B cell (primary cell): ENCODE measurements at regions not wholly inside any gene's neighbourhood (a gene's known extent, or its start where the extent isn't known, plus 50 kb on each side); places are given as distances from the start of the nearest gene placed in this dataset.

ENCODE experiments used
- ATAC-seq: fragments of 200-7000 bp; cut with Tn5 transposase; one replicate; pipeline ENCODE4 v1.10.0; 2021; ENCODE audit warnings: low read depth, mild to moderate bottlenecking, moderate number of reproducible peaks, moderate library complexity
- CTCF ChIA-PET: fragments of 350-600 bp; sonication (Branson Sonifier 250); formaldehyde crosslinking; loops from one replicate; lab custom pipeline; 2021; ENCODE audit warnings: antibody characterized with exemption, inconsistent platforms; lab: Charles Lee
- POLR2A ChIA-PET: fragments of 350-600 bp; sonication (Branson Sonifier 250); formaldehyde crosslinking; loops from one replicate; lab custom pipeline; 2021; ENCODE audit warnings: antibody characterized with exemption; lab: Charles Lee
- DNase-seq: peaks from one replicate; pipeline ENCODE4 v3.0.0; 2013
- H2AFZ ChIP-seq: 2 replicates; pipeline ENCODE4 v1.6.1; 2012; ENCODE audit warnings: mild to moderate bottlenecking, low read depth, low read length; ENCODE audit not compliant: insufficient read depth, poor library complexity, severe bottlenecking
- H3K27ac ChIP-seq, 2 donors: 1 replicate in 1 of 2; 2 replicates in 1 of 2; pipeline ENCODE4 v1.5.1; 2012 to 2013; ENCODE audit warnings: low read length in 2 of 2, mild to moderate bottlenecking in 2 of 2, moderate library complexity in 1 of 2
- H3K27me3 ChIP-seq, 4 experiments: fragments of 200-600 bp in 1 of 4; sonication (generic) in 1 of 4; replicated peaks in 1 of 4; 1 replicate in 2 of 4; 2 replicates in 2 of 4; pipeline versions ENCODE4 v1.6.1 to v1.7.0; 2013 to 2016; ENCODE audit warnings: low read length in 3 of 4, mild to moderate bottlenecking in 2 of 4, mixed read lengths in 1 of 4, moderate library complexity in 1 of 4; ENCODE audit not compliant: insufficient read depth in 4 of 4, control insufficient read depth in 3 of 4; ENCODE audit errors: control extremely low read depth in 1 of 4
- H3K36me3 ChIP-seq, 2 experiments: replicated peaks in 1 of 2; 1 replicate in 1 of 2; 2 replicates in 1 of 2; pipeline versions ENCODE4 v1.6.1 to v1.7.1; 2013; ENCODE audit warnings: low read length in 1 of 2; ENCODE audit not compliant: insufficient read depth in 2 of 2, control insufficient read depth in 1 of 2; ENCODE audit errors: control extremely low read depth in 1 of 2, extremely low read depth in 1 of 2
- H3K4me1 ChIP-seq, 2 donors: fragments of 200-600 bp in 1 of 2; sonication (generic) in 1 of 2; 1 replicate in 1 of 2; 2 replicates in 1 of 2; pipeline versions ENCODE4 v1.5.1 to v1.6.1; 2013 to 2017; ENCODE audit warnings: low read length in 2 of 2; ENCODE audit not compliant: control insufficient read depth in 2 of 2, insufficient read depth in 2 of 2
- H3K4me2 ChIP-seq: replicated peaks from 2 replicates; pipeline ENCODE3; 2012; ENCODE audit warnings: mild to moderate bottlenecking, low read depth, low read length; ENCODE audit not compliant: poor library complexity, severe bottlenecking
- H3K4me3 ChIP-seq, 5 experiments: fragments of 200-600 bp in 1 of 5; sonication (generic) in 1 of 5; 1 replicate in 3 of 5; 2 replicates in 2 of 5; pipeline versions ENCODE4 v1.5.1 to v1.7.0; 2011 to 2016; ENCODE audit warnings: low read length in 4 of 5, mild to moderate bottlenecking in 4 of 5, low read depth in 2 of 5, control low read depth in 1 of 5, moderate library complexity in 1 of 5; ENCODE audit not compliant: insufficient read depth in 1 of 5; ENCODE audit errors: control extremely low read depth in 1 of 5, extremely low read depth in 1 of 5
- H3K79me2 ChIP-seq: fragments of 200-600 bp; sonication (generic); one replicate; pipeline ENCODE4 v1.6.0; 2016; ENCODE audit warnings: low read length; ENCODE audit not compliant: control insufficient read depth, insufficient read depth
- H3K9ac ChIP-seq: fragments of 200-600 bp; sonication (generic); 2 replicates; pipeline ENCODE4 v1.6.1; 2017; ENCODE audit warnings: mild to moderate bottlenecking, low read length, moderate library complexity
- H3K9me3 ChIP-seq, 3 donors: one replicate each; pipeline versions ENCODE4 v1.6.1 to v1.7.1; 2013; ENCODE audit warnings: low read length in 2 of 3; ENCODE audit not compliant: control insufficient read depth in 2 of 3, insufficient read depth in 1 of 3; ENCODE audit errors: control extremely low read depth in 1 of 3
- H4K20me1 ChIP-seq: 2 replicates; pipeline ENCODE4 v1.6.0; 2012; ENCODE audit warnings: mild to moderate bottlenecking, low read length; ENCODE audit not compliant: insufficient read depth, control insufficient read depth, poor library complexity, severe bottlenecking
- H3K27ac Mint-ChIP-seq: one replicate; pipeline ENCODE4 v1.8.0; 2021; ENCODE audit warnings: mixed read lengths
- H3K27me3 Mint-ChIP-seq: one replicate; pipeline ENCODE4 v1.8.0; 2021; ENCODE audit warnings: mixed read lengths
- H3K4me1 Mint-ChIP-seq: one replicate; pipeline ENCODE4 v1.8.0; 2021; ENCODE audit warnings: mixed read lengths
- H3K4me3 Mint-ChIP-seq: one replicate; pipeline ENCODE4 v1.8.0; 2021; ENCODE audit warnings: mixed read lengths
- H3K9me3 Mint-ChIP-seq: one replicate; pipeline ENCODE4 v1.8.0; 2022; ENCODE audit warnings: mixed read lengths; ENCODE audit not compliant: insufficient read depth
- EZH2 ChIP-seq: IDR thresholded peaks from 2 replicates; pipeline ENCODE4 v1.6.1; 2012; ENCODE audit warnings: borderline replicate concordance, low read depth, mild to moderate bottlenecking, moderate library complexity, low read length; ENCODE audit not compliant: insufficient read depth, poor library complexity, severe bottlenecking
- WGBS: methylation state at CpG from one replicate; pipeline ENCODE4 v1.1.5; 2013; ENCODE audit warnings: missing lambda C conversion rate; ENCODE audit not compliant: insufficient coverage; 5-methylcytosine and 5-hydroxymethylcytosine counted together
- intact Hi-C: fragments of 100-400 bp; cut with micrococcal nuclease; formaldehyde crosslinking; loops from one replicate; pipeline ENCODE4 v1.10.0; 2022
- TF ChIP-seq, protein P1 (sequence below): fragments of 200-600 bp; IDR thresholded peaks from one replicate; pipeline ENCODE4 v1.8.0; 2022; ENCODE audit warnings: antibody characterized with exemption, mild to moderate bottlenecking

DNA sequence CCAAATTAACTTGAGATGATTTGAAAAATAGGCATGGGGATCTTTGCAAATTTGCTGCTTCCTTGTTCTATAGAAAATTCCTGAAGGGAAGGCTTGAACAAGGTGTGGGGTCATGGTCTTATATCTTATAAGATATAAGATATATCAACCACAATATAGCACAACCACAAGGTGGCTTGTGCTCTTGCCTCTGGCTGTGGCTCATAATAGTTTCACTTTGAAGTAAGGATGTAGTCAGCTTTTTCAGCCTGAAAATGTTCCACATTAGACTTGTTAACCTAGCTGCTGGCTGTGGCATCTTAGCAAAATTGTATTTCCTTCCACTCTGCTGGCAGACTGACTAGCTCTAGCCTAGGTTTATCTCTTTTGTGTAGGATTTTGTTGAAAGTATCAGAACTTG is 169.7 kb downstream of the KLF5 start:
- H3K9me3 Mint-ChIP-seq = peaks cover 2% of the 10 kb centered on the region
- H3K27me3 Mint-ChIP-seq = no peaks in the 10 kb centered on the region
- H3K36me3 ChIP-seq = no peaks in the 10 kb centered on the region
- H3K27me3 ChIP-seq = no peaks in the 10 kb centered on the region
- H3K4me2 ChIP-seq = no peak overlapping the region
- H3K4me1 Mint-ChIP-seq = no peaks in the 10 kb centered on the region
- no peak overlapping the region for H3K27ac Mint-ChIP-seq
- ATAC-seq (no peak), DNase-seq (no peak)
- POLR2A ChIA-PET = no interaction called here
- TF ChIP-seq EZH2 = no peak
- TF ChIP-seq, protein P1, sequence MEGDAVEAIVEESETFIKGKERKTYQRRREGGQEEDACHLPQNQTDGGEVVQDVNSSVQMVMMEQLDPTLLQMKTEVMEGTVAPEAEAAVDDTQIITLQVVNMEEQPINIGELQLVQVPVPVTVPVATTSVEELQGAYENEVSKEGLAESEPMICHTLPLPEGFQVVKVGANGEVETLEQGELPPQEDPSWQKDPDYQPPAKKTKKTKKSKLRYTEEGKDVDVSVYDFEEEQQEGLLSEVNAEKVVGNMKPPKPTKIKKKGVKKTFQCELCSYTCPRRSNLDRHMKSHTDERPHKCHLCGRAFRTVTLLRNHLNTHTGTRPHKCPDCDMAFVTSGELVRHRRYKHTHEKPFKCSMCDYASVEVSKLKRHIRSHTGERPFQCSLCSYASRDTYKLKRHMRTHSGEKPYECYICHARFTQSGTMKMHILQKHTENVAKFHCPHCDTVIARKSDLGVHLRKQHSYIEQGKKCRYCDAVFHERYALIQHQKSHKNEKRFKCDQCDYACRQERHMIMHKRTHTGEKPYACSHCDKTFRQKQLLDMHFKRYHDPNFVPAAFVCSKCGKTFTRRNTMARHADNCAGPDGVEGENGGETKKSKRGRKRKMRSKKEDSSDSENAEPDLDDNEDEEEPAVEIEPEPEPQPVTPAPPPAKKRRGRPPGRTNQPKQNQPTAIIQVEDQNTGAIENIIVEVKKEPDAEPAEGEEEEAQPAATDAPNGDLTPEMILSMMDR = no peak
- H3K9ac ChIP-seq = no peak overlapping the region
- H3K27ac ChIP-seq = no peak overlapping the region
- CTCF ChIA-PET = no interaction called here
- no peak overlapping the region for H2AFZ ChIP-seq
- H4K20me1 ChIP-seq = no peaks in the 10 kb centered on the region
- H3K9me3 ChIP-seq = no peaks in the 10 kb centered on the region
- H3K79me2 ChIP-seq = no peaks in the 10 kb centered on the region
- no peaks in the 10 kb centered on the region for H3K4me1 ChIP-seq
- intact Hi-C loops = no loop called here
- no peak overlapping the region for H3K4me3 ChIP-seq
- no peak overlapping the region for H3K4me3 Mint-ChIP-seq

DNA sequence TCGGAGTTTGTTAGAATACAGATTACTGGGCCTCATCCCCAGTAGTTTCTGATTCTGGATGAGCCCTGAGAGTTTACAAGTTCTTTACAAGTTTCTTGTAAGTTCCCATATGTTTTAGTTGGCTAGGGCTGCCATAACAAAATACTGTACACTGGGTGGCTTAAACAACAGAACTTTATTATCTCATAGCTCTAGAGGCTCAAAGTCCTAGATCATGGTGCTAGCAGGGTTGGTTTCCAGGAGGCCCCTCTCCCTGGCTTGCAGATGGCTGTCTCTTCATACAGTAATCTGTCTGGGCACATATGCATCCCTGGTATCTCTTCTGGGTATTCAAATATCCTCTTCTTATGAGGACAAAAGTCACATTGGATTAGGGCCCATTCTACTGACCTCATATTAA is 167.2 kb downstream of the KLF5 start:
- no peak overlapping the region for H3K4me3 Mint-ChIP-seq
- WGBS = 100% methylated on average over 1 of the region's 1 CpG
- Histone ChIP-seq H3K9me3 (peaks cover 0 to 4% (median 0%) of the 10 kb centered on the region in 3 donors), H3K27ac (no peak overlapping the region), H3K4me3 (no peak overlapping the region), H3K36me3 (no peaks in the 10 kb centered on the region), H3K4me1 (no peaks in the 10 kb centered on the region), H3K27me3 (no peaks in the 10 kb centered on the region), H3K4me2 (no peak overlapping the region), H4K20me1 (no peaks in the 10 kb centered on the region), H3K9ac (no peak overlapping the region), H2AFZ (no peak overlapping the region), H3K79me2 (no peaks in the 10 kb centered on the region)
- DNase-seq (no peak), ATAC-seq (no peak)
- H3K9me3 Mint-ChIP-seq = peaks cover 2% of the 10 kb centered on the region
- ChIA-PET POLR2A (no interaction called here), CTCF (no interaction called here)
- no peaks in the 10 kb centered on the region for H3K27me3 Mint-ChIP-seq
- H3K4me1 Mint-ChIP-seq = no peaks in the 10 kb centered on the region
- TF ChIP-seq, protein P1 = no peak
- TF ChIP-seq EZH2 = no peak
- no peak overlapping the region for H3K27ac Mint-ChIP-seq
- intact Hi-C loops = no loop called here
